GM13977 (cell line): ENCODE measurements at regions not wholly inside any gene's neighbourhood (a gene's known extent, or its start where the extent isn't known, plus 50 kb on each side); places are given as distances from the start of the nearest gene placed in this dataset.

Experiments
- DNase-seq: peaks from one replicate; pipeline ENCODE4 v3.0.0; 2012; ENCODE audit warnings: low spot score
- CTCF ChIP-seq: IDR thresholded peaks from 2 replicates; pipeline ENCODE4 v1.5.1; 2012; ENCODE audit warnings: mild to moderate bottlenecking, control low read depth; ENCODE audit not compliant: insufficient read depth; ENCODE audit errors: extremely low read depth, missing control alignments
- in situ Hi-C: fragments of 300-500 bp; cut with MboI; formaldehyde crosslinking; loops from one replicate; pipeline ENCODE4 v1.12.0; 2022; ENCODE audit warnings: low sequenced_read_pairs, low pct_unique_long_range_greater_than_20kb, mixed read lengths, inconsistent platforms; ENCODE audit not compliant: unreplicated experiment

GRCh38 chr16:76183647-76184046 is 93.6 kb upstream of the CNTNAP4 start:
- no peak for DNase-seq
- in situ Hi-C loops, result no loop called here
- TF ChIP-seq CTCF, result no peak

- no peak for DNase-seq
- no peak for TF ChIP-seq CTCF
- in situ Hi-C loops, result no loop called here
Observed at GRCh38 chr16:76190057-76190456, 87.1 kb upstream of the CNTNAP4 start.

- TF ChIP-seq CTCF, result no peak
- in situ Hi-C loops, result no loop called here
- DNase-seq, result no peak
Observed at GRCh38 chr16:76190480-76190879, 86.7 kb upstream of the CNTNAP4 start.

- TF ChIP-seq CTCF, result no peak
- DNase-seq, result no peak
- in situ Hi-C loops, result no loop called here
Observed at GRCh38 chr16:76193906-76194615, 83.1 kb upstream of the CNTNAP4 start.

- in situ Hi-C loops, result no loop called here
- TF ChIP-seq CTCF, result no peak
- DNase-seq, result no peak
Observed at GRCh38 chr16:76194616-76195015, 82.6 kb upstream of the CNTNAP4 start.

GRCh38 chr16:76195056-76195455 is 82.1 kb upstream of the CNTNAP4 start:
- no peak for DNase-seq
- in situ Hi-C loops, result no loop called here
- TF ChIP-seq CTCF, result no peak

GRCh38 chr16:76195648-76196047 is 81.6 kb upstream of the CNTNAP4 start:
- in situ Hi-C loops, result no loop called here
- DNase-seq, result no peak
- no peak for TF ChIP-seq CTCF
